Tongue (tissue), 1 donor: ENCODE measurements at regions not wholly inside any gene's neighbourhood (a gene's known extent, or its start where the extent isn't known, plus 50 kb on each side); places are given as distances from the start of the nearest gene placed in this dataset.
A peak's percentile ranks its signal among the peaks of the same experiment; 100 is the strongest.

Source experiments
- DNase-seq: peaks from one replicate; pipeline ENCODE4 v3.0.0-alpha.2; 2015

DNA sequence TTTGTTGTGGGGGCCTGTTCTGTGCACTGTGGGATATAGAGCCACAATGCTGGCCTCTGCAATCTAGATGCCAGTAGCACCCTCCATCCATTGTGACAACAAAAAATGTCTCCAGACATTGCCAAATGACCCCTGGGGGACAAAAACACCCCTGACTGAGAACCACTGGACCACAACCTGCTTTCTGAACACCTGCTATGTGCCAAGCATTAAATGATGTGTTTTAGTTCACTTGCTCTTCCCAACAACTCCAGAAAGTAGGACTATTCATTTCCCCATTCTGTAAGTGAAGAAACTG, 367.0 kb upstream of the ERCC4 start:
- no peak for DNase-seq

DNA sequence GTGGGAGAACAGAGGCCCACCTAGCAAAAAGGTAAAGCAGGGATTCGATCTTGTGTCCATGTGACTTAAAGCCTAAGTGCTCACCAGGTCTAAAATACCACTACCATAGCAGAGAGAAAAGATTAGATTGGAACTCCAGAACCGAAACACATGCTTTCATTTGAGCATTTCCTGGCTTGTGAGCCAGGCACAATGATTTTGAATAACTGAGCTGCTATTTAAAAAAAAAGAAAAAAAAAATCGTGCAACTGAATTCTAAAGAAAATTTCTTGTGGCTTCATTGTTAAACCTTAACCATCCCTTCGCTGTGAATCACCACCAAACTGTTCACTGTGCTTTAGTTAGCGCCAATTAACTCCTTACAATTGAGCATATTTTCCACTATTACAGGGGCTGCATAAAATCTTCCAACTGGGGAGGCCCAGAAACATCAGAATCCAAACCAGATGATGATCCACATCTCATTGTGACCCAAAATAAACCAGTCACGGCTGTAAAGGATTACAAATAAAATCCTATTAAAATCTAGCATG, 366.4 kb upstream of the ERCC4 start:
- DNase-seq: no peak

DNA sequence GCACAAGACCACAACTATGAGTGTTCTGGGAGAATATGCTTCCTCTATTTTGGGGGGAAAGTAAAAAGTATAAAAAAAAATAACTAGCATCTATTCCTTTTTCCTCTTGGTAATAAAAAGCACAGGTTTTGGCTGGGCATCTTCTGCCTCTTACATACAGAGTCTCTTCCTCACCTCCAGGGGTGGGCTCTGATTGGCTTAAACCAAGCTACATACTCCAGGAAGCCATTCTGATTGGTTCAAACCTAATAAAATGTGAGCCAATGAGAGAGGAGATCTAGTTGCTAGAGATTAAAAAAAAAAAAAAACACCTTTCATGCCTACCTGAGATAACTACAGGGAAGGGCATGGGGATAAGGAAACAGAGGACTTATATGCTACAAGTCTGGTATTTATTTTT, 365.9 kb upstream of the ERCC4 start:
- DNase-seq: no peak

GRCh38 chr16:13554643-13555042, 365.3 kb upstream of the ERCC4 start:
- DNase-seq: no peak

GRCh38 chr16:13557418-13557817, 362.5 kb upstream of the ERCC4 start:
- no peak for DNase-seq

DNA sequence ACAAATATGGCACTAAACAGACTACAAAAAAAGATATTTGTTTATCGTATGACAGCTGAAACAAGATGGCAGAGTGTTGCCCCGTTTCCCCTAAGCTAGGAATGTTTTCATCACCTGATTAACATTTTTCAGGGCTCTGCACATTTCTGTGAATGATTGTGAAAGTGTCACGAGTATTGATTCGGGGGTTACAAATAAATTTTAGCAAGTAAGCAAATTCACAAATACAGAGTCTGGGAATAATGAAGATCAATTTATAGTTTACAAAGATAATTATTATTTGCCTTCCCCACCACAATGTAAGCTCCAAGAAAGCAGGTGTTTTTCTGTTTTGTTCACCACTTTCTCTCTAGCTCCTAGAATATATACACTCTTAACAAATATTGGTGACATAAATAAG, 361.2 kb upstream of the ERCC4 start:
- no peak for DNase-seq

DNA sequence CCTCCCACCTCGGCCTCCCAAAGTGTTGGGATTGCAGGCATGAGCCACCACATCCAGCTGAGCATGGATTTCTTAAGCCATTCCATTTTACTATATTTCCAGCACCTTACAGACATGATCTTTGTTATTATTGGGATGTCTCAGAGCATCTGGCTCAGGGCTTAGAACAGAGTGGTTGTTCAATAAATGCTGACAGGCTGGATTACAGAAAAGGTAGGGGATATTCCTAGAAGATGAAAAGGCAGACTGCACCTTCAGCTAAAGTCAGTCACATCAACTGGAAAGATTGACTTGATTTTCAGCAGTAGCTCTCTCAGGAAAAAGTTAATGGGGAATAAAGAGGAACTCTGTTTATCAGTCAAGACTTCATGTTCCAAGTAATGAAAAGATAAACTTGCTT, 360.3 kb upstream of the ERCC4 start:
- no peak for DNase-seq

GRCh38 chr16:13560151-13560550, 359.8 kb upstream of the ERCC4 start:
- DNase-seq: no peak

DNA sequence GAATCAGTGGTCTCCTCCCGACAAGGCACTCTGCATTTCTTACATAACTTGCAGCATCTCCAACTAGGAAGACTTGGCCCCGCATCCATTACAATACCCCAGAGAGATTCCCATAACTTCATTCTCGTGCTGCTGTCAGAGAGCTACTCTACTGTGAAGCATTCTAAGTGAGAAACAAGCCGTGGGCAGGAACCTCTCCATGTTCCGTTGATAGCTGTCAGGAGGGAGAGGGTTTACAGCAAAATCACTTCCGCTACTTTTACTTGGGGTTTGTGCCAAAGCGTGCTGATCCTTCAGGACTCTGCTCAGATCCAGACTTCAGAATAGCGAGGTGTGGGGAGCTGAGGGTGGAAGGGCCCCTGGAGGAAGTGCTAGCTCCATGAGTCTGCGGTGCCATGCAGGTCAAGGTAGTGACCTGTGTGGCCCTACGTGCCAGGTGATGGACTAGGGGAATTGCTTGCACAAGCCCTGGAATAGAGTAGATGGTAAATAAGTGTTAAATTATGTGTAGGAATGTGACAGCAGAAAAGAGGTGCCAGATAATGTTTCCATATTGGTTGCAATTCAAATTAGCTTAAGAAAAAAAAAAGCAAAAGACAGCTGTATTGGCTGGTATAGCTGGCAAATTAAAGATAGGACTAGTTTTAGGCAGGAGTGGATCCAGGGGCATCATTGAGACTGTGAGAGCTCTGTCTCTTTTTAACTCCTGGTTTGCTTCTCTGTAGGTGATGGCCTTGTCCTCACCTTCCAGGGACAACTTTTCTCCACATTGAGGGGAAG, 358.5 kb upstream of the ERCC4 start:
- no peak for DNase-seq

DNA sequence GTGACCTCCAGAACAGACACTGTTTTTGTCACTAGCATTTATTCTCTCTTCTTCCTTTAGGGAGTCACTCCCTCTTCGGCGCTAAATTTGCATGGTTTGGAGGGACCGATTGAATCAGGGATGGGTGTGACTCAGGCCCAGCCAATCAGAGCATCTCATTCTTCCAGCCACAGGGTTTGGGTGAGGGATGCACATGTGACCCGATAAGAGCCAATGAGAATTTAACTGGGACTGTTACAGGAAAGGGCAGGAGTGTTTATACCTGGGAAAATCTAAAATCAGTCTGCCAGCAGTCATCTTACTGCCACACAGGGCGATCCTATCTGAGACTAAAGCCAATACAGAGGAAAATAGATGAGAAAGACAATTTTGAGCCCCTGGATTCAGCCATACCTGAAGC, 351.2 kb upstream of the ERCC4 start:
- DNase-seq: no peak

GRCh38 chr16:13569986-13570385, 350.0 kb upstream of the ERCC4 start:
- DNase-seq: no peak

DNA sequence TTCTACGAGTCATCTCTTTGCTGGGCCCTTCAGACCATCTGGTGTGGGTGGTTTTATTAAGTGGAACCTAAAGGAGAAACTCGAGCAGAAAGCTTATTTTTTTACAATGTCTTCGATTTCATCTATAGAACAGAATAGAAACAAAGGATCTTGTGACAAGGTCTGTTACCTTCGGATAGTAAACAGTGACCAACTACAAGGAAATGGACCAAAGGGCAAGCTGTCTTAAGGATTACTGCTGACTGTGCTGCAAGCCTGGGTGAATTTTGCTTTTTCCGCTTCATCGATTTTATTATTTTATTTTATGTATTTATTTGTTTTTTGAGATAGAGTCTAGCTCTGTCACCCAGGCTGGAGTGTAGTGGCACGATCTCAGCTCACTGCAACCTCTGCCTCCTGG, 348.9 kb upstream of the ERCC4 start:
- no peak for DNase-seq

- DNase-seq: no peak
Observed at GRCh38 chr16:13573903-13574302, 346.1 kb upstream of the ERCC4 start.

DNA sequence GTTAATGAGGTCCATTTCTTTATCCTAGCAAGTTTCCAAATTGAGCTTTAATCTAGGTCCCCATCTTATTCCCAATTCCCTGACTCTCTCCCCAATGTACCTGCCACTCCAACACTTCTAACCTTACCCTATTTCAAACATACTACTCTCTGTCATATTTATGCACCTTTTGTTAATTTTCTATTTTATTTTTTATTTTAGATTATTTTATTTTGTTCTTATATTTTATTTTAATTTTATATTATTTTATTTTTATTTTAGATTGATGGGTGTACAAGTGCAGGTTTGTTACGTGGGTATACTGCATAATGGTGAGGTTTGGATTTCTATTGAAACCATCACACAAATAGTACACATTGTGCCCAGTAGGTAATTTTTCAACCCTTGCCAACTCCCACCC, 333.9 kb upstream of the ERCC4 start:
- DNase-seq: no peak

DNA sequence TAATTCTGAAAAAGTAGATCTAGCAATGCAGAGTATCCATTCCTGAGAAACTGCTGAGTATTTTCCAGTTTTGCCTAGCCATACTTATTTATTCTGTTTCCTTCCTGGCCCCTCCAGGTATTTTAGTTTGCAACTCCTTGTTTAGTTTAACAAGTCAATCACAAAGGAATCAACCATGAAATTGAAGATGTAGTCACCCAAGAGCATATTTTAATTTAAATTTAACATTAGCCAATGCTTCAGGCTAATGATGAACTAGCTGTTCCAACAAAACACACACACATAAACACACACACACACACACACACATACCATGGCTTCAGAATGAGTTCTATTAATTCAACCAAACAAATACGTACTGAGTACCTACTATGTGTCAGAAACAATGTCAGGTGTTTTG, 332.8 kb upstream of the ERCC4 start:
- DNase-seq: no peak

GRCh38 chr16:13594823-13595222, 325.1 kb upstream of the ERCC4 start:
- peak; percentile 2 for DNase-seq

- DNase-seq: no peak
Observed at GRCh38 chr16:13606804-13607203, 313.1 kb upstream of the ERCC4 start.

DNA sequence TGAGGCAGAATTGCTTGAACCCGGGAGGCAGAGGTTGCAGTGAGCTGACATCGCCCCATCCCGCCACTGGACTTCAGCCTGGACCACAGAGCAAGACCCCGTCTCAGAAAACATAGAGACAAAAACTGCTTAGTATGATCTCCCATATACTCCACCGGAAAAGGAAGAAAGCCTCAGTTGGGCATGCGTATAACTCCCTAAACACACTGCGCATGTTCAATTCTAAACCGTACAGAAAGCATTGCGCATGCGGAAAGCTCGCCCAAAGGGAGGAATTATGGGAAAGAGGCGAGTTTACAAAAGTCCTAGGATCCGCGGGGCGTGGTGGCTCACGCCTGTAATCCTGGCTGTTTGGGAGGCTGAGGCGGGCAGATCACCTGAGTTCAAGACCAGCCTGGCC, 312.7 kb upstream of the ERCC4 start:
- no peak for DNase-seq

DNA sequence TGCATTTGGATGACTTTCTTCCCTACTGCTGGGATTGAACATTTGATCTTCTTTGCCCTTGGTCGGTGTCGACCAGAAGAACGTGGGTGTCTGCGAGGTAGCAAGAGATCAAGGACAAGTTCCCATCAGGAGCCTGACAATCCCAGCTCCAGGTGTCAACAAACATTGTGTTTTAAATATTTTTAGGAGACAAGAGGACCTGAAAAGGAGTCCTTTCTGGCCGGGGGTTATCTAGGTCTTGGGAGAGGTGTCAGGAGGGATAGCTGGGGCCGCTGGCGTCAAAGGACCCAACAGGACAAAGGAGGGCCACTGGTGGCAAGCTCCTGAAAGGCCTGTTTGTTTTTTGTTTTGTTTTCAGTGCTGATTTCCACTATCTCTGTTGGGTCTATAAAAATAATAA, 308.4 kb upstream of the ERCC4 start:
- DNase-seq: no peak

DNA sequence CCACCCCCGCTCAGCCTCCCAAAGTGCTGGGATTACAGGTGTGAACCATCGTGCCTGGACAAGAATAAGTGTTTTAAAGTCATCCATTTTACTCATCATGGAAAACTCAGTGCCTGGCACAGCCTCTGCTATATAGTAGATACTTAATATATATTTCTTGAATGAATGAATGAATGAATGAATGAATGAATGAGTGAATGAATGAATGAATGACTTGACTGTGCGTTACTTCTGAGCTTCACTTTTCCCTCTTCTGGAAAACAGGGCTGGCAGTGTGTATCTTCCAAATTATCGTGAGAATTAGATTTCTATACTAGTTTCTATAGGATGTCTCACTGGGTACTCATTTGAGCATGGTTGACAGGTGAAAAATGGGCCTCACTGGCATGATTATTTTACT, 307.3 kb upstream of the ERCC4 start:
- no peak for DNase-seq

DNA sequence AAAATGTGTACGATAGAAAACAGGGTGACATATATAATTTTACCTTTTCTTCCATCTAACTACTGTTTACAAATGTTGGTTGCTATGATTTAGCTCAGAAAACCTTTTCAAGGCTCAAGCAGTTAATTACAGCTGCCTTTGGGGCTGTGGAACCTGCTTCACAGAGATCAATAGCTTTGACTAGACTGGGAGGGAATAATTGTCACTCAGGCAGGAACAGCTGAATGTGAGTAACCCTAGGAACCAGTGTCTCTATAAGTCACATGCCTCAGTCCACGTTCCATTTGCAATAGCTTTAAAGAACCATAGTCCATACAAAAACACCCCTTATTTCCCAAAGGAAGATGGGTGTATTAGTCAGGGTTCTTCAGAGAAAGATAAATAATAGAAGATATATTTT, 306.8 kb upstream of the ERCC4 start:
- DNase-seq: no peak

DNA sequence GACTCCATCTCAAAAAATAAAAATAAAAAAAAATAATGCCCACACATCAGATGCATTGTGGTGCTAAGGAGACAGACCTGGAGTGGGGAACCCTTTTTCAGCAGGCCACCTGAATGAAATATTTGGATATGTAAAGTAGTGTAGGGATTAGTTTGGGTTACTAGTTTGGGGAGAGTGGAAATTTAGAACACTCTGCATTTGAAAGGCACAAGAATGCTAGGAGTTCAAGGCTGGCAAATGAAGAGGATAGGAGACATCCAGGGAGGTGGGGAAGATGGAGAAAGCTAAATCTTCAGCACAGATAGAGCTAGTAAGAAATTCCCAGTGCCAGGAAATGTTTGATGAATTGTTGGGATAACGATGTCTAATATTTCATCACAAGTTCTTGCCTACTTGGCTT, 298.3 kb upstream of the ERCC4 start:
- no peak for DNase-seq

- DNase-seq: no peak
Observed at GRCh38 chr16:13628156-13628555, 291.8 kb upstream of the ERCC4 start.

DNA sequence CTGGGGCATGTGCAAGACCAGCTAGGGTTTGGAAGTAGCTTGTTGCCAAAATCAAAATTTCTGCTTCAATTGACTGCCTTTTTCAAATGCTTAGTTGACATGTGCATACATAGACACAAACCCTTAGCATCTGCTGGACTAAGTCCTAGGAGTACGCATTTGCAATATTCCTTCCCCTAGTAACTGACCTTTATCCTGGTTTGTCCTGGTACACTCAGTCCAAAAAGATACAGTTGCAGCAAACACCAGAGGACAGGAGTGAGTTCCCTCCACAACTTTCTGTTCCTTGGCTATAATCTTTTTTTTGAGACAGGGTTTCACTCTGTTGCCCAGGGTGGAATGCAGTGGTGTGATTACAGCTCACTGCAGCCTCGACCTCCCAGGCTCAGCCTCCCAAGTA, 290.2 kb upstream of the ERCC4 start:
- no peak for DNase-seq

DNA sequence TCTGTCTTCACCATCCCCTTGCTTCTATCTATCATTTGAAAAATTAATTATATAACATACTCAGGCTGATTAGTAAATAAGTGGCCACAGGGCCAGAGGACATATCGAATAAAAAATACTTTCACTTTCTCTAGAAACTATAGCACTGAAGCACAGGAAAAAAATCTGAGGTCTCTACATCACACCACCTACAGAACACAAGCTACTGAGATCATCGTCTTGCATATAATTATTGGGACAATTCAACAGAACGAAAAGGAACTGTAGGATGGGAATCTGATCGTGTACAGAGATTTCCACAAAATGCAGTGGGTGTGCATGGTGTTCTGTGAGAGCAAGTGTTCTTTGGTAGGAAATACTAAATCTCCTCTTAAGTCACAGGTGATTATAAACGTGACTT, 289.6 kb upstream of the ERCC4 start:
- no peak for DNase-seq
